Heart right ventricle (tissue), 16 donors: ENCODE measurements at regions not wholly inside any gene's neighbourhood (a gene's known extent, or its start where the extent isn't known, plus 50 kb on each side); places are given as distances from the start of the nearest gene placed in this dataset.
A peak's percentile ranks its signal among the peaks of the same experiment; 100 is the strongest.

Experiments used
- ATAC-seq, 8 donors: fragments of 200-7000 bp; cut with Tn5 transposase; one replicate each; pipeline ENCODE4 v1.9.1; 2020; ENCODE audit warnings: mild to moderate bottlenecking in 8 of 8, moderate library complexity in 8 of 8, moderate number of reproducible peaks in 1 of 8
- DNase-seq, 2 donors: peaks; one replicate each; pipeline ENCODE4 v3.0.0-alpha.2; 2020
- H3K27ac ChIP-seq, 10 donors: fragments of 200-600 bp; sonication (generic) in 2 of 10; one replicate each; pipeline versions ENCODE4 v1.5.0 to v1.8.0; 2020 to 2022; ENCODE audit warnings: mild to moderate bottlenecking in 3 of 10
- H3K27me3 ChIP-seq, 7 donors: fragments of 200-600 bp; one replicate each; pipeline ENCODE4 v1.8.0; 2021 to 2022; ENCODE audit warnings: mild to moderate bottlenecking in 2 of 7
- H3K36me3 ChIP-seq, 9 donors: fragments of 200-600 bp; sonication (generic) in 1 of 9; one replicate each; pipeline versions ENCODE4 v1.5.0 to v1.8.0; 2020 to 2022; ENCODE audit warnings: mild to moderate bottlenecking in 2 of 9
- H3K4me1 ChIP-seq, 9 donors: fragments of 200-600 bp; sonication (generic) in 1 of 9; one replicate each; pipeline versions ENCODE4 v1.5.0 to v1.8.0; 2020 to 2022; ENCODE audit warnings: mild to moderate bottlenecking in 4 of 9
- H3K4me3 ChIP-seq, 10 donors: fragments of 200-600 bp; sonication (generic) in 2 of 10; one replicate each; pipeline versions ENCODE4 v1.5.0 to v1.8.0; 2020 to 2022; ENCODE audit warnings: mild to moderate bottlenecking in 7 of 10, moderate library complexity in 2 of 10
- H3K9me3 ChIP-seq, 11 donors: fragments of 200-600 bp in 10 of 11; sonication (generic) in 2 of 11; one replicate each; pipeline versions ENCODE4 v1.5.0 to v1.8.0; 2013 to 2022; ENCODE audit warnings: mild to moderate bottlenecking in 2 of 11, control low read depth in 1 of 11, moderate library complexity in 1 of 11
- WGBS, 2 donors: extraction: QIAGEN DNeasy Blood & Tissue Kit; methylation state at CpG; one replicate each; pipeline ENCODE4 v1.1.7; 2013; ENCODE audit warnings: inconsistent platforms in 1 of 2; 5-methylcytosine and 5-hydroxymethylcytosine counted together
- intact Hi-C, 10 donors: fragments of 100-400 bp; cut with DNase I; formaldehyde crosslinking; loops; one replicate each; pipeline versions ENCODE4 v1.11.1 to v1.14.2; 2022
- TF ChIP-seq, protein P1 (sequence below), 9 donors: fragments of 200-600 bp; sonication (generic) in 2 of 9; IDR thresholded peaks; one replicate each; pipeline versions ENCODE4 v1.5.0 to v1.8.0; 2021 to 2022; ENCODE audit warnings: antibody characterized with exemption in 9 of 9, mild to moderate bottlenecking in 5 of 9, moderate library complexity in 1 of 9
- donor health status: Arrhythmogenic right ventricular cardiomyopathy.
- donor health status: ischemic (EF 13 %, LVEDD 7.1; RV severe dilation, severe dysfunction).
- donor health status: healthy with polysubstance abuse.
- donor health status: DM: no; HTN: yes; CAD: no.
- donor health status: DM: no; HTN: no; CAD: no.
- donor health status: ischemic (EF 25% LVEDD 6.9; RV normal size, moderate dysfunction).
- donor health status: ischemic (EF 25% LVEDD 5.7; RV mildly dilated, moderate dysfunction).
- donor health status: healthy.
- donor health status: DM: yes; HTN: yes; CAD: no.
- donor health status: Ischemic cardiomyopathy.
- donor health status: ischemic (EF 35%, LVEDD 5.7; RV mildly dilated, moderate dysfunction).
- donor health status: nonischemic (EF 11% LVEDD 7.7; RV severe dilation, severe dysfunction).
- donor health status: DM: yes; HTN: yes; CAD: no.
- donor health status: PGD.
- donor health status: ischemic (EF 29% LVEDD 5.4; RV normal size, mild dysfunction).
- donor health status: nonischemic (EF 23%, LVEDD 6.1; RV moderate dilation, normal function).

DNA sequence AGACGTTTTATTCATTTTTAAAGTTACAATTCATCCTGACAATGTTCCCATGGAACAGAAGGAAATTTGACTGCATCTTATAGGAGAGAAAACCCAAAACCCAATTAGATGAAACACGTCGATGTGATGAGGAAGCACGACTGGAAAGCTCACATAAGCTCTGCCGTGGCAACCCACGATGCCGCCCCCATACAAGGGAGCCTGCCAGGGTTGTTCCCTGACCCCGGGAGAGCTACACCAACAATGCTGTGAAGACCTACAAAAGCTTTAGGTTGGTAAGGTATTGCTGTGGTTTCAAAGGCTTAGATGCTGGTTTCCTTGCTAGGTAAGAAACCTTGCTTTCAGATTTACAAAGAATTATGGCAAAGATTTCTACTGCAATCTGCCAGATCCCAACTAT lies 393.1 kb downstream of the KLF12 start:
- 73 to 74% methylated on average over 8 of the region's 8 CpGs for WGBS, 2 donors
- Histone ChIP-seq H3K4me3 (peak overlapping the region in 2 of 10 donors; percentile 7 to 14), H3K27me3 (no peaks in the 10 kb centered on the region), H3K4me1 (peaks cover 0 to 7% (median 0%) of the 10 kb centered on the region in 9 donors), H3K27ac (peak overlapping the region in 1 of 10 donors; percentile 18), H3K9me3 (no peaks in the 10 kb centered on the region), H3K36me3 (no peaks in the 10 kb centered on the region)
- DNase-seq (no peak), ATAC-seq (peak in 1 of 8 donors; percentile 24)
- intact Hi-C loops, result no loop called here
- TF ChIP-seq, protein P1, sequence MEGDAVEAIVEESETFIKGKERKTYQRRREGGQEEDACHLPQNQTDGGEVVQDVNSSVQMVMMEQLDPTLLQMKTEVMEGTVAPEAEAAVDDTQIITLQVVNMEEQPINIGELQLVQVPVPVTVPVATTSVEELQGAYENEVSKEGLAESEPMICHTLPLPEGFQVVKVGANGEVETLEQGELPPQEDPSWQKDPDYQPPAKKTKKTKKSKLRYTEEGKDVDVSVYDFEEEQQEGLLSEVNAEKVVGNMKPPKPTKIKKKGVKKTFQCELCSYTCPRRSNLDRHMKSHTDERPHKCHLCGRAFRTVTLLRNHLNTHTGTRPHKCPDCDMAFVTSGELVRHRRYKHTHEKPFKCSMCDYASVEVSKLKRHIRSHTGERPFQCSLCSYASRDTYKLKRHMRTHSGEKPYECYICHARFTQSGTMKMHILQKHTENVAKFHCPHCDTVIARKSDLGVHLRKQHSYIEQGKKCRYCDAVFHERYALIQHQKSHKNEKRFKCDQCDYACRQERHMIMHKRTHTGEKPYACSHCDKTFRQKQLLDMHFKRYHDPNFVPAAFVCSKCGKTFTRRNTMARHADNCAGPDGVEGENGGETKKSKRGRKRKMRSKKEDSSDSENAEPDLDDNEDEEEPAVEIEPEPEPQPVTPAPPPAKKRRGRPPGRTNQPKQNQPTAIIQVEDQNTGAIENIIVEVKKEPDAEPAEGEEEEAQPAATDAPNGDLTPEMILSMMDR (IDR thresholded peaks at IDR 0.05), result no peak

- DNase-seq, result peak in 1 of 2 donors; percentile 13
- Histone ChIP-seq H3K36me3 (no peaks in the 10 kb centered on the region), H3K4me3 (peak overlapping the region in 2 of 10 donors; percentile 7 to 14), H3K4me1 (peaks cover 0 to 7% (median 0%) of the 10 kb centered on the region in 9 donors), H3K27ac (peak overlapping the region in 1 of 10 donors; percentile 18), H3K27me3 (no peaks in the 10 kb centered on the region), H3K9me3 (no peaks in the 10 kb centered on the region)
- WGBS, 2 donors, result 79 to 82% methylated on average over 5 of the region's 5 CpGs
- ATAC-seq, result peak in 7 of 8 donors; percentile 59 to 85 (median 77)
- intact Hi-C loops, result no loop called here
- TF ChIP-seq, protein P1 (IDR thresholded peaks at IDR 0.05), result no peak
Observed at GRCh38 chr13:73740666-73741065, 393.5 kb downstream of the KLF12 start.

GRCh38 chr13:73739394-73739793 lies 394.8 kb downstream of the KLF12 start:
- Histone ChIP-seq H3K36me3 (no peaks in the 10 kb centered on the region), H3K4me1 (peaks cover 0 to 7% (median 0%) of the 10 kb centered on the region in 9 donors), H3K4me3 (no peak overlapping the region), H3K9me3 (no peaks in the 10 kb centered on the region), H3K27me3 (no peaks in the 10 kb centered on the region), H3K27ac (no peak overlapping the region)
- DNase-seq, result no peak
- ATAC-seq, result no peak
- 33 to 43% methylated on average over 1 of the region's 1 CpG for WGBS, 2 donors
- intact Hi-C loops, result no loop called here
- TF ChIP-seq, protein P1 (IDR thresholded peaks at IDR 0.05), result no peak

- DNase-seq (no peak), ATAC-seq (no peak)
- Histone ChIP-seq H3K36me3 (no peaks in the 10 kb centered on the region), H3K27ac (no peak overlapping the region), H3K9me3 (no peaks in the 10 kb centered on the region), H3K4me3 (no peak overlapping the region), H3K4me1 (peaks cover 0 to 7% (median 0%) of the 10 kb centered on the region in 9 donors), H3K27me3 (no peaks in the 10 kb centered on the region)
- TF ChIP-seq, protein P1 (IDR thresholded peaks at IDR 0.05), result no peak
- 96 to 97% methylated on average over 5 of the region's 5 CpGs for WGBS, 2 donors
- intact Hi-C loops, result no loop called here
Observed at GRCh38 chr13:73738626-73739025, 395.6 kb downstream of the KLF12 start.
